ENCODE measurements at regions not wholly inside any gene's neighbourhood (a gene's known extent, or its start where the extent isn't known, plus 50 kb on each side); places are given as distances from the start of the nearest gene placed in this dataset.
"Not testable (repeated sequence)": the region's sequence is repeated elsewhere in the genome, so short reads cannot be mapped to it uniquely, and the experiment has no call there.

GRCh38 chr21:6499866-6500265 lies 4021.5 kb upstream of the TPTE start:
- not testable (repeated sequence) for H3K4me1 Mint-ChIP-seq (ENCODE audit: low read depth in 2 of 2); DNase-seq; ATAC-seq (replicated peaks); H3K4me3 Mint-ChIP-seq; H3K27ac Mint-ChIP-seq; H3K36me3 Mint-ChIP-seq (ENCODE audit: insufficient read depth); H3K27me3 Mint-ChIP-seq; H3K9me3 Mint-ChIP-seq

GRCh38 chr21:6500681-6501080 lies 4020.7 kb upstream of the TPTE start:
- not testable (repeated sequence) for H3K9me3 Mint-ChIP-seq; ATAC-seq (replicated peaks); H3K27ac Mint-ChIP-seq; H3K36me3 Mint-ChIP-seq (ENCODE audit: insufficient read depth); DNase-seq; H3K27me3 Mint-ChIP-seq; H3K4me3 Mint-ChIP-seq; H3K4me1 Mint-ChIP-seq (ENCODE audit: low read depth in 2 of 2)

- not testable (repeated sequence) for ATAC-seq (replicated peaks); H3K36me3 Mint-ChIP-seq (ENCODE audit: insufficient read depth); H3K27me3 Mint-ChIP-seq; H3K9me3 Mint-ChIP-seq; DNase-seq; H3K27ac Mint-ChIP-seq; H3K4me1 Mint-ChIP-seq (ENCODE audit: low read depth in 2 of 2); H3K4me3 Mint-ChIP-seq
Observed at GRCh38 chr21:6506167-6506894, 4015.1 kb upstream of the TPTE start.

- not testable (repeated sequence) for H3K9me3 Mint-ChIP-seq; H3K4me1 Mint-ChIP-seq (ENCODE audit: low read depth in 2 of 2); H3K27me3 Mint-ChIP-seq; H3K36me3 Mint-ChIP-seq (ENCODE audit: insufficient read depth); H3K27ac Mint-ChIP-seq; H3K4me3 Mint-ChIP-seq; ATAC-seq (replicated peaks); DNase-seq
Observed at GRCh38 chr21:6507632-6508031, 4013.8 kb upstream of the TPTE start.

- not testable (repeated sequence) for H3K4me3 Mint-ChIP-seq; H3K36me3 Mint-ChIP-seq (ENCODE audit: insufficient read depth); DNase-seq; H3K4me1 Mint-ChIP-seq (ENCODE audit: low read depth in 2 of 2); H3K27ac Mint-ChIP-seq; H3K9me3 Mint-ChIP-seq; H3K27me3 Mint-ChIP-seq; ATAC-seq (replicated peaks)
Observed at GRCh38 chr21:6521777-6522176, 3999.6 kb upstream of the TPTE start.

- not testable (repeated sequence) for H3K36me3 Mint-ChIP-seq (ENCODE audit: insufficient read depth); H3K4me3 Mint-ChIP-seq; DNase-seq; H3K9me3 Mint-ChIP-seq; H3K27ac Mint-ChIP-seq; H3K27me3 Mint-ChIP-seq; H3K4me1 Mint-ChIP-seq (ENCODE audit: low read depth in 2 of 2); ATAC-seq (replicated peaks)
Observed at GRCh38 chr21:6526213-6526612, 3995.2 kb upstream of the TPTE start.

- not testable (repeated sequence) for H3K4me3 Mint-ChIP-seq; DNase-seq; H3K9me3 Mint-ChIP-seq; H3K27ac Mint-ChIP-seq; H3K4me1 Mint-ChIP-seq (ENCODE audit: low read depth in 2 of 2); ATAC-seq (replicated peaks); H3K27me3 Mint-ChIP-seq; H3K36me3 Mint-ChIP-seq (ENCODE audit: insufficient read depth)
Observed at GRCh38 chr21:6530655-6531054, 3990.7 kb upstream of the TPTE start.

- ATAC-seq (replicated peaks); H3K4me1 Mint-ChIP-seq (ENCODE audit: low read depth in 2 of 2); H3K4me3 Mint-ChIP-seq; H3K9me3 Mint-ChIP-seq; H3K27ac Mint-ChIP-seq; H3K27me3 Mint-ChIP-seq; H3K36me3 Mint-ChIP-seq (ENCODE audit: insufficient read depth); DNase-seq: not testable (repeated sequence)
Observed at GRCh38 chr21:6533261-6533660, 3988.1 kb upstream of the TPTE start.

- not testable (repeated sequence) for H3K9me3 Mint-ChIP-seq; H3K36me3 Mint-ChIP-seq (ENCODE audit: insufficient read depth); H3K27me3 Mint-ChIP-seq; H3K27ac Mint-ChIP-seq; H3K4me3 Mint-ChIP-seq; H3K4me1 Mint-ChIP-seq (ENCODE audit: low read depth in 2 of 2); ATAC-seq (replicated peaks); DNase-seq
Observed at GRCh38 chr21:6538320-6538719, 3983.1 kb upstream of the TPTE start.

- H3K27ac Mint-ChIP-seq; H3K9me3 Mint-ChIP-seq; DNase-seq; H3K4me1 Mint-ChIP-seq (ENCODE audit: low read depth in 2 of 2); H3K27me3 Mint-ChIP-seq; ATAC-seq (replicated peaks); H3K36me3 Mint-ChIP-seq (ENCODE audit: insufficient read depth); H3K4me3 Mint-ChIP-seq: not testable (repeated sequence)
Observed at GRCh38 chr21:6539688-6540087, 3981.7 kb upstream of the TPTE start.

GRCh38 chr21:6541036-6541435 lies 3980.3 kb upstream of the TPTE start:
- not testable (repeated sequence) for H3K27ac Mint-ChIP-seq; ATAC-seq (replicated peaks); H3K4me1 Mint-ChIP-seq (ENCODE audit: low read depth in 2 of 2); DNase-seq; H3K9me3 Mint-ChIP-seq; H3K4me3 Mint-ChIP-seq; H3K27me3 Mint-ChIP-seq; H3K36me3 Mint-ChIP-seq (ENCODE audit: insufficient read depth)

GRCh38 chr21:6545288-6545687 lies 3976.1 kb upstream of the TPTE start:
- not testable (repeated sequence) for H3K36me3 Mint-ChIP-seq (ENCODE audit: insufficient read depth); DNase-seq; H3K27me3 Mint-ChIP-seq; H3K27ac Mint-ChIP-seq; H3K4me1 Mint-ChIP-seq (ENCODE audit: low read depth in 2 of 2); H3K4me3 Mint-ChIP-seq; H3K9me3 Mint-ChIP-seq
- ATAC-seq (replicated peaks), result peak; percentile 27

- ATAC-seq (replicated peaks), result not testable (repeated sequence)
Observed at GRCh38 chr21:6551045-6551444, 3970.3 kb upstream of the TPTE start.

GRCh38 chr21:6553505-6554376 lies 3967.6 kb upstream of the TPTE start:
- H3K9me3 Mint-ChIP-seq; H3K36me3 Mint-ChIP-seq (ENCODE audit: insufficient read depth); ATAC-seq (replicated peaks); H3K4me1 Mint-ChIP-seq (ENCODE audit: low read depth in 2 of 2); H3K27ac Mint-ChIP-seq; DNase-seq; H3K4me3 Mint-ChIP-seq; H3K27me3 Mint-ChIP-seq: not testable (repeated sequence)

More at GRCh38 chr21:6551045-6551444, 3970.3 kb upstream of the TPTE start:
- H3K9me3 Mint-ChIP-seq; DNase-seq; H3K27me3 Mint-ChIP-seq; H3K4me1 Mint-ChIP-seq (ENCODE audit: low read depth in 2 of 2); H3K4me3 Mint-ChIP-seq; H3K27ac Mint-ChIP-seq; H3K36me3 Mint-ChIP-seq (ENCODE audit: insufficient read depth): not testable (repeated sequence)

Measured in effector memory CD8-positive, alpha-beta T cell (primary cell).